AG08395 (cell line): ENCODE measurements at regions not wholly inside any gene's neighbourhood (a gene's known extent, or its start where the extent isn't known, plus 50 kb on each side); places are given as distances from the start of the nearest gene placed in this dataset.

Experiments
- DNase-seq: peaks from one replicate; pipeline ENCODE4 v3.0.0; 2012; ENCODE audit warnings: mixed read lengths, low spot score

DNA sequence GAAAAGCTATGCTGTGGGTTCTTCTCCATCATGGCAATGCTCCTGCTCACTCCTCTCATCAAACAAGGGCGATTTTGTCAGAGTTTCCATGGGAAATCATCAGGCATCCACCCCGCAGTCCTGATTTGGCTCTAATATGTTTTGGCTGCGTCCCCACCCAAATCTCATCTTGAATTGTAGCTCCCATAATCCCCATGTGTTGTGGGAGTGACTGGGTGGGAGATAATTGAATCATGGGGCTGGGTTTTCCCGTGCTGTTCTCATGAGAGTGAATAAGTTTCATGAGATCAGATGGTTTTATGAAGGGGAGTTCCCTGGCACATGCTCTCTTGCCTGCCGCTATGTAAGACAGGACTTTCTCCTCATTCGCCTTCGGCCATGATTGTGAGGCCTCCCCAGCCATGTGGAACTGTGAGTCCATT lies 163.8 kb downstream of the GADD45G start:
- DNase-seq, result no peak

DNA sequence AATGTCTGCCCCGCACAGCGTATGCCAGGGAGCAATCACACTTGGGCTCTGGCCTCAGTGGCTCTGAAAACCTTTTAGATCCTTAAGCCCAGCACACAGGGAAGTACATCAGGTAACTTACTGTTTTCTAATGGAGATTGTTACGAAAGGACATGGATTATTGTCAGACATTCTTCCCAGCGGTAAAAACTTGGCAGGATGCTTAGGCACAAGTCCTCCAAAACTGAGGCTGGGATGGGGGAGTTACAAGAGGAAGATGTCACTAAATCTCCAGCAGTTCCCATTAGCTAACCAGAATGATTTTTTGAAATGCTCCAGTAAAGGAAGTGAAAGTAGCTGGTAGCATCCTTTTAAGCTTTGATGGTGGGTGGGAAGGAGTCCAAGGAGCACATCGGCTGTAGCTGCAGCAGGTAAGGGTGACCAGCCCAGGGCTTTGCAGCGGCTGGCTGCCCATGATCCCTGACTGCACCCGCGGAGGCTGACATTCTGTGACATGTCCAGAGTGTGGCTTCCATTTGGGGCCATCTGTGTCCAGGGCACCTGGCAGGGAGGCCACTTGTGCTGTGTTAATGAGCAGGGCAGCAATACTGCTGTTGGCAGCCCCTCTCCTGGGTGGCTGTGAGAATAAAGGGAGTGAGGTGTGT lies 165.8 kb downstream of the GADD45G start:
- no peak for DNase-seq

DNA sequence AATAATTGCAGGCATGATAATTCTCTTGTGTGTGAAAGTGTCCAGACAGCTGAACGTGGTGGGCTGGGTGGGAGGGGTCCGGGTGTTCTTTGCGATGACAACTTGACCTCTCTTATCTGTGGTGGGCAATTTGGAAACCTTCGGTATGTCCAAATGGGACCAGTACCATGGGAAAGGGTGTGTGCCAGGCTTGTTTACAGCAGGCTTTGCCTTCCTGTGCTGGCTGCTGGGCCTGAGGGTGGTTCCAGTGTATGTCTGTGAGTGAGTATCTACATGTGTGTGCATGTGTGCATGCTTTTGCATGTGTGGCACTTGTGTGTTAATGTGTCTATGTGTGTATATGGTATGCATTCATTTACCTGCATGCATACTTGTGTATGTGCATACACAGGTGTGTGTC lies 166.4 kb downstream of the GADD45G start:
- DNase-seq, result no peak

DNA sequence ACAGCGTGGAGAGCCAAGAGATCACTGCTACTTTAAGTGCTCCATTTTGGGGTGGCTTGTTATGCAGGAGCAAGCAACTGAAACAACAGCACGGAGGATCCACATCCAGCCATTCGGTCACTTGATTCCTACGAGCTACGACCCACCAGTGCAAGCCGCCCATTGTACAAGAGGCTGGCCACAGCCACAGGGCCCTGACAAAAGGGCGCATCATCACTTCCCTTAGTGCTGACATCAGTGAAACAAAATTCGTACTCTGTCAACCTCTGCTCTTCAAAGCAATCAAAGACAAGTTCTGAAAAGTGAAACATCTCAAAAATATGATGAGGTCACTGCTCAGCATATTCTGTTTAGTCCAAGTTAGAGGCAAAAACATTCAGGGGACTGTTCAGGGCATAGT lies 168.4 kb downstream of the GADD45G start:
- DNase-seq, result no peak

DNA sequence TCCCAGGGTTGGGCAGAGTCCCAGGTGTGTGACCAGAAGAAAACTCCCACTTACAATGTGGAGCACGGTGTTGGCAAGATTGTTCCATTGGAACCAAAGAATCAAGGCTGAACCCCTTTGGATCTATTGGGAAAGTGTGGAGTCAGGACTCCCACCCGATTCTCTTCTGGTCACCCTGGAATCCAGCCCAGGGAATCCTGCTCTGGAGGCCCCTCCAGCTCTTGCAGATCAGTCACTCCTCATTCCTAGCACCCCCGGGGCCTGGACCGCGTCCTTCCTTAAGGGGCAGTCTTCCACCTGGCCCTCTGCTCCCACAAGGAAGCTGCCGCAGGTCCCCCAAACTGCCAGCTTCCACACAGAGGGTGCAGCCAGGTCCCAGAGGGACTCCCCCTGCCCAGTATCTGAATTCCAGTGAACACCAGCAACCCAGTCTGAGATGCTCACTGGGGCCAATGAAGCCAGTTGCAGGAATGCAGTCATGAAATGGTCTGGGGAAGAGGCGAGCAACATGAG lies 170.1 kb downstream of the GADD45G start:
- DNase-seq, result no peak

DNA sequence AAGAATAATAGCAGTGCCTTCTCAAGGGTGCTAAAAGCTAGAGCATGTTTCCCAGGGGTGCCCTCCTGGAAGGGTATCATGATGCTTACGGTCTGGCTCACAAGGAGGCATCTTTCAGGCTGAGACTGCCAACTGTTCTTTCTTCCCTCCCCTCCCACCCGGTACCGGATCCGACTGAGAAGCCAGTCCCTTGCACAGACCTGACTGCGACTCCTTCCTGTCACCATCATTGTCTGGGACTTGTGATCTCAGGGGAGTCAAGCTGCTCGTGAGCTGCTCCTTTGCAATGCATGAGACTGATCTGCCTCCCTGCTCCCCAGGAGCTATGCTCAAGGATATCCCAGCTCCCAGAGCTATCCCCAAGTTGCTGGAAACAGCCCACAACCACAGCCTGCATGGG lies 170.8 kb downstream of the GADD45G start:
- no peak for DNase-seq

DNA sequence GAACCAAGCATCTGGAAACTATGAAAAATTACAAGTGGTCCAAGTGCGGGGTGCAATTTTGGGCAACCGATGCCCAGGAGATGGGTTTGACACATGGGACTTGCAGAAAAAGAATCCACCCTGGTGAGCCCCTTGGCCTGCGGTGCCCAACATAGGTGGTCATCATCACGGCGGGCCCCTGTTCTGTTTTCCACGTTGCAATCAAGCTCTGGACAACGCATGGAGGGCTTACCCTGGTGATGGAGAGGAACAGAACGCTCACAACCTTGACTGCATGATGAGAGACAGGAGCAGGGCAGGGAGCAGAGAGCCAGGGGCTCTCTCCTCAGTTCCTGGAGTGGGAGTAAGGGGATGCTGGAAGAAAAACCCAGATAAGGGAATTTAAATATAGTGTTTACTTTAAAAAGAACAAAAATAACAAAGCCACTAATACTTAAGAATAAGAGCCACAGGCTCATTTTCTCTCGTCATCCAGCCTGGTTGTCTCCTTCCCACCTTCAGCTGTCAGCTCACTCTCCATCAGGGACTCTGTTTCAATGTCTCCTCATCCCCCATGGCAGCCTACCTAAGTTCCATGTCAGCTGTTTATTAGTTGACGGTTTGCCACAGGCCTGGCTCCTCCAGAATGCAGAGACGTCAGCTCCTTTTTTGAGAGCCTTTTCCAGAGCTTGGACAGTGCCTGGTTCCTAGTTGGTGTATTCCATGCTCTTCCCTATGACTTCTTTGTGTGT lies 172.1 kb downstream of the GADD45G start:
- DNase-seq, result no peak

DNA sequence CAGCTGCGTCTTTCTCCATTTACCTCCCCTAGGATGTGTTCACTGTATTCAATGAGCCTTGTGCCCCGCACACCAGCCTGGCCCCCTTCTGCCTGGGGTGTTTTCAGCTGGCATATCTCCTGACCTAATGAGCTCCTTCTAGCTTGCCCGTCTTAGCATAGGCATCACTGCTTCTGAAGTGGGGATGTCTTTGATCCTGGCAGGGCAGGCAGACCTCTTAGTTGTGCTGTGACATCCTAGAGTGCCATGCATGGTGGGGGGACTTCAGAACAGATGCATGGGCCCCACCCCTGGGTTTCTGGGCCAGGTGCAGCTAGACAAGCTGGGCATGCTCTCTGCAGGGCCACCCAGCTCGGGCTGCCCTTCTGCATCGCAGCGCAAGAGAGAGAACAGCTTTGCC lies 172.7 kb downstream of the GADD45G start:
- DNase-seq, result no peak

DNA sequence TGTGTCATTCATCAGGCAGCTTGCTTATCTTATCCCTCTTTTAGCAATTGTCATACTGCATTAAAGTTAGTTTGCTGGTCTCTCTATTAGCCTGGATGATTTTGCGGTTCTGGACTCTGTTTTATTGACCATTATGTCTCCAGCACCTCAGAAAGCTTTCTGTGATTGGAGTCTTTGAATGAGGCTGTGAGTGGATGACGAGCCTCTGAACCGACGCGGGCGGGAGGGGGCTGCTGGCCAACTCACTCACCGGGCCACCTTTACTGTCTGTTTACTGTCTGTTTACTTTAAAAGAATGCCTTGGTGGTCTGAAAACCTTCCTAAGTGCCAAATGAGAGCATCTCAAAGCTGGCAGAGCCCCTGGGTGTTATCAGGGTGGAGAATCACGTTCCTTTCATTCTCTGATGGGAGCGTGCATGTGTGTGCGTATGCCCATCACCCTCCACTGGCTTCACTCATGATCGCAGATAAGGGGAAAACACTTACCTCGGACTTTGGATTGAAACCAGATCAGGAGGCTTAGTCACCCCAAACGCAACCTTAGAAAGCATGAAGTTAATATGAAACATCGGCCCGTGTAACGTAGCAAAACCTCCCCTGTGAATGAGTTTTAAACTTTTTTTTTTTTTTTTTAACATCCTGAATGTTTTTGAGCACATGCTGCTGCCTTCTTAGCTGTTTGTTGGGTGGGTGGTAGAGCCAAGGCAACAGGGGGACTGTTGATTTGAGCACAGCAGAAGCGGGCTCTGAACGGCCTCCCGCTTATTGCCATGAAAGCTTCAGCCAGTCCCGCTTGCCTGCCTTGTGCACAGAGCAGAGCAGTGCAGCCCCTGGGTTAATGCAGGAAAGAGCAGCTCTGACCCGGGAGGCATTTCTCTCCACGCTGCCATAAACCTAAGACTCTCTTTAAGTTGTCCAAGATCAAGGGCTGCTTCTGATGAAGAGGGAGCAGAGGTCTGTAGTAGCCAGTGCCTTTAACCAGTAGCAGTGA lies 173.6 kb downstream of the GADD45G start:
- no peak for DNase-seq

DNA sequence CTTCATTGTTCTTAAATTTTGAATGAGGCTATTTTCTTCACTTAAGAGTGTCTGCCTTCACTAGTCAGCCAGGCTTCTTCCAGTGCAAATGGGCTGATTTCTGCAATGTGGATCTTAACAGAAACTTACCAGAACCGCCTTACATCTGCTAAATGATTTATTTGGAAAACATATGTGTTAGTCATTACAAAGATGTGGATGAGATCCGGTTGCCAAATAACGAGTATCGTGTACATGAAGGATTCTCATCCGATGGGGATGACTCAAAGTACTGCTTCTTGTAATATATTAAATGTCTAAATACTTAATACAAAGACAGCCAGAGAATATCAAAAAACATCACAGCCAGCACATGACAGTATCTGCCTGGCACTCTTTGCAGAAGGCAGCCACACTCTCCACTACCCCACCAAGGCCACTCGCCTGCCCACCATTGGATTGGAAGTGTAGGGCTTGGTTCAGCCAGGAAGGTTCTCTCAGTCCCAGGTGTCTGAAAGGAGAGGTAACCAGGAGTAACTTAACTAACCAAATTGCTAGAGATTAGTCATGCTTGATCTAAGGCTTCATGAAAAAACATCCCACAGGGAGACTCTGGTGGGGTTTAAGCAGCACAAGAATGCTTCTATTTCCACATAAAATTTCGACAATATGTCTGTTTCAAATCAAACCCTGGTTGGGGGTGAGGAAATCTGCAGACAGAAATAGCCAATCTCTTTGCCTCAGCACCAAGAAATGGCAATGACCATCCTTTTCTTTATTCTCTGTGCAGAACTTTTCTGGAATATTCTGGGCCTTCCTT lies 174.8 kb downstream of the GADD45G start:
- DNase-seq, result peak; percentile 35

DNA sequence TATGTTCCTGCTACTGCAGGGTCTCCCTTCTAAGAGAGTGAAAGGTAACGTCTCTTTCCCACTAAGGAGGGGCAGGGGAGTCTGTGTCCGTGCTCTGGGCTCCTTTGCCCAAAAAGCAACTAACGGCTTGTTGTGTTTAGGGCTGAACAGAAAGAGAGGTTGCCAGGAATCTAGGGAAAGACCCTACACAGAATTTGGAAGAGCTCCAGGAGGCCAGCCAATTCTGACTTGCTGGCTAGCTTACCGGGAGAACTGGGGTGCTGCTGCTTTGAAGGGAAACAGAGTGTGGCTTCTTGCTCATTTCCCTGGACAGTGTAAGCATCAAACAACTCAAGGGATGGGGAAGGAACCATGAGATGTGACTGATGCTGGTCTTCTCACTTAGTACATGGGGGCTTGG lies 176.1 kb downstream of the GADD45G start:
- DNase-seq, result no peak

DNA sequence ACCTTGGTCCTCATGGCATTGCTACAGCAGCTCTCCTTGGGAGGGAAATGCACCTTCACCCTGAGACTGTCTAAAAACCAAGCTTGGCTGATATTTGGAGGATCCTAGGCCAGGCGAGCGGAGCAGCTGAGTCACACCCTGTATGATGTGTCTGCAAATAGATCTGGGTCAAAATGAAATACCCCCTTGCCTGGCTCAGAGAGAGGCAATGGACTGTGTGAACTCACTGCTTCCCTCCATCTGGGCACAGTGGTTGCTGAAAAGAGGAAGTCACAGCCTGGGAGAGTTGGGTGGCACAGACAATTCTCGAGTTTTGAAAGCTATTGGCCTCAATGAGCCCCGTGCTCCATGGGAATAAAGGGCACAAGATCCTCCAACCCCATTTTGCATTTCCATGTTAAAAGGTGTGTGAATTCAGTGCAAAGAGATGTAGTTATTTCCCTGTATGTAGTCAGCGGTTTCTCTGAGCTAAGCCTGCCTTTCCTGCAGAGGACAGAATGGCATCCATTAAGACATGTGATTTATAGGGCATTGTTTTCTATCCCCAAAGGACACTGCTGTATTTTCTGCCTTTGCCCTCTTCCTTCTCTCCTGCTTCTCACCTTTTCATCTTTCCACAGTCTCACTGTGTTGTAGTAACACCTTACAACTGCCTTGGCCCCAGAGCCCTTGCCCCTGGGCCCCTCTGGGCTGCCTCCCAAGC lies 177.2 kb downstream of the GADD45G start:
- peak; percentile 30 for DNase-seq

DNA sequence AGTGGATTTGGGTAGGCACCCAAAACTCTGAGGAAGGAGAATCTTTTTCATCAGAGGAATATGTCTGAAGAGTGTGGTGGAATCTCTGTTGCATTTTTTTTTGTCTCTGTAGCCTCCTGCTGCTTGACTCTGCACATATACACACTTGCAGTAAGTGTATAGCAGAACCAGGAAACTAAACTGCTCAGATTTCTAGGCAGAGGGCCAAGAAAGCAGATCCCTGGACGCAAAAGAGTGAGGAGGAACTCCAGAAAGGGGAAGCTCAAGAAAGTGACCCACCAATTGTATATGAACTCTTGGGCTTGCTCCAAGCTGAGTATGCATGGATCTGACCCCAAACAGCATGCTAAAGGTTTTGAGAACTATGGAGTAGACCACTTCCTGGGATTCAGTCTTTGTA lies 181.8 kb downstream of the GADD45G start:
- DNase-seq, result no peak

DNA sequence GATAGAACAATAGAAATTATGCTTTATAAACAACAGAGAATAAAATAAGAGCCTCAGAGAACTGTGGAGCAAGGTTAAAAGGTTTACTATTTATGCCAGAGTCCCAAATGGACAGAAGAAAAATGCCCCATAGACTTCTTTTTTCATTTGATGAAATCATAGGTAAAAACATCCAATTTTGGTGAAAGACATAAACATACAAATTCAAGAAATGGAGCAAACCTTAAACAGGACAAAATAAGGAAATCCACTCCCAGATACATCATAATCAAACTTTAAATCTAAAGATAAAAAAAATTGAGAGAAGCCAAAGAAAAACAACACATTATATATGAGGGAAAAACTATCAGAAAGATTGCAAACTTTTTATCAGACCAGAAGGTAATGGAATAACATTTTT lies 182.8 kb downstream of the GADD45G start:
- DNase-seq, result no peak

DNA sequence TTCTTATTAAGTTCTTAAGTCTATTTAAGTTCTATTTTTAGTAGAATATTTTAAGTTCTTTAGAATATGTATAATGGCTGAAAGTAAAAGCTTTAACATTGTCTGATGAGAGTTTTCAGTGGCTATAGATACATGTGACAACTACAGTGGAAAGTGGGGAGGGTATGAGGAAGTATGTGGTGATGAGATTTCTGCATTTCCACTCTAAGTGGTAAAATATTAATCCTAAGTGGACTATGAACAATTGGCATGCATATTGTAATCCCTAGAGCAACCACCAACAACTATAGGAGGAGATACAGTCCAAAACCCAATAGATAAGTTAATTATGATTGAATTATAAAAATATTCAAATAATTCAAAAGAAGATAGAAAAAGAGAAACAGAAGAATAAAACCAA lies 183.6 kb downstream of the GADD45G start:
- no peak for DNase-seq

DNA sequence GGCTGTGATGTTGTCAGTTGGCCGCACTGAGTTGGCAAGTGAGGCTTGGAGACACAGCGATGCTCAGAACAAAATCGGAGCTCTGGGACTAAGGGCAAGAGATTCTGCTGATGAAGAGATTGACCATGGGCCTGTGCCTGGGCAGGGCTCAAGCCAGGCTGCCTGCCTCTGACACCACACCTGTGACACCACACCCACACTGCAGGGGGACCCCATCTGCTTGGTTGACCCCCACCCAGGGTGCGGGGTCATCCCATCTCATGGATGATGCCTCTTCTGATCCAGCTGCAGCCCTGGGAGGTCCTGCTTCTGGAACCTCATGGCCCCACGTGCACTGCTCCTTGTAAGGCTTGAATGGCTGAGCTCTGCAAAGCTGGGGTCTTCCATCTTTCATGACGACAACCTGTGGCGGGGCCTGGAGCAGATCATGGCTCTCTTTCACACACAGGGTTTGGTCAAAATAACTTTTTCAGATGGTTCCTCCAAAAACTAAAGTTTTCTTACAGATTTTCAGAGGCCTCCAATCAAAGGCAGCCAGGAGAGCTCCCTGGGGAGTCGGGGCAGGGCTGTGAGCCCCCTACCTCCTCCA lies 185.2 kb downstream of the GADD45G start:
- DNase-seq, result no peak

DNA sequence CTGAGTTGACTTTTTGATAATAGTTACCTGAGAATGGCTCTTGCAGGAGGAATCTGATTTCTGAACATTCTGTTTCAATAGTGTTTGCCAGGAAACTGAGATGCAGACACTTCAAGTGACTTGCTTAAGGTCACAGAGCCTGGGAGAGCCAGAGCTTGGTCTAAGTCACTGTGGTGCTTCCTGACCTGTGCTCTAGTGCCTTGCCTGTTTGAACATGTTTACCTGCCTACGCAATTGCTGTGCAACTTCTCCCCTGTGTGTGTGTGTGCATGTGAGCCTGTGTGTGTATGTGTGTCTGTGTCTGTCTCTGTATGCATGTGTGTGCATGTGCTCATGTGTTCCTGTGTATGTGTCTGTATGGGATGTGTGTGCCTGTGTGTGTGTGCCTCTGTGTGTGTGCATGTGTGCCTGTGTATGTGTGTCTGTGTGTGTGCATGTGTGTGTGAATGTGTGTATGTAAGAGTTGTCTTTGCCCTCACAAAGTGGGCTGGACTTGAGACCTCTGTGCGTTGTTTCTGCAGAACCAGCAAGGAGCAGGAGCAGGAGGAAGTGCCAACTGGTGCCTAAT lies 185.8 kb downstream of the GADD45G start:
- DNase-seq, result no peak

DNA sequence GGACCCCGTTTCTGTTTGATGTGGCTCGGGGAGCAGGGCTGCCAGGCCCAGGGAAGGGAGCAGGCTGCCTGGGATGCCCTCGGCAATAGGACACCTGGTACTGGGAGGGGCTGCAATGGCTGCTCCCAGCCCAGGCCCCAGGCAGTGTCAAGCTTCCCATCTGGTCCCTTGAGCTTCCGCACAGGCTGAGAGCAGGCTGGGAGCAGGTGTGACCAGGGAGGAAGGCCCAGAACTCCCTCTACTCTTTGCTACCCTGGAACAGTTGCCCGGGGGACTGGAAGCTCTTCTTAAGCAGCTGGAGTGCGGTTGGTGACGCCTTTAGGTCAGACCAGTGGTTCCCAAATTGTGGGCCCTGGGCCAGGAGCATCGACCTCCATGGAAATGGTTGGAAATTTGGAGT lies 186.9 kb downstream of the GADD45G start:
- no peak for DNase-seq

DNA sequence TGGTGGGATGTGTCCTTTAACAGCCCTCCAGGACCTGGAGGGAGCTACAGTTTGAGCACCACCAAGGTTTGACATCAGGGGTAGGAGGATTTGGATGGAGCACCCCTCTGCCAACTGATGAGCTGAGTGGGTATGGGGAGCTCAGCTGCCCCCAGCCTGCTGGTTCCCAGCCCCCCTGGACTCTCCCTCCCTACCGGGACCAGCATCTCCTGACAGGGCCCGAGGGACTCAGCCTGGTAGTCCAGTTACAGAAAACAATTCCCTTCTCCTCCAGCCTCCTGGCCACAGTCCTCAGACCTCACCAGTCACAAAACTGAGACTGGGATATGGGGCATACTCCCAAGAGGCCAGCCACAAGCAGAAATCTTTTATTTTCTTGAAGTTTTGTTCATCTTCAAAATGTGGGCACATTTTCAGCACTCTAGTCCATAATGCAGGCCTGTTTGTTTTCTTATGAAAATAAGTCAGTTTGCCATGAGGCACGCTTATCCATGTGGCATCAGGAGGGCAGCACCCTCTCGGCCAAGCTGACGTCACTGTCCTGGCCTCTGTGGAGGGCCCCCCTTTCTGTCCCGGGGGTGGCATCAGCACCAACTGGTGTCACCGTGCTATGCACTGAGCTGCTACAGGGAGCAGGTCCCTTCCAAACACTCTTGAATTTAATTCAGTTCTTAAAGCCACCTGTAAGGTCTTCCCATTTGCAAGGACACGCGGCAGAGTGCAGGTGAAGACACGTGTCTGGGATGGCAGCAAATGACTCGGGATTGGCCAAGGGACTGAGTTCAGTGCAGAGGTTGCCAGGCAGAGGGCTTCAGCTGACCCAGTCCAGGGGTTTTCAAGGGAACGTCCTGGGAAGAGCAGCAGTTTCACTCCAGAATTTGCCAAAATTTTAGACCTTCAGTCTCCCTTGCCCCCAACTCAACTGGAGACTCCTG lies 187.6 kb downstream of the GADD45G start:
- no peak for DNase-seq
